Cardiac muscle cell (in vitro differentiated cells and primary cell): ENCODE measurements at regions not wholly inside any gene's neighbourhood (a gene's known extent, or its start where the extent isn't known, plus 50 kb on each side); places are given as distances from the start of the nearest gene placed in this dataset.

Source experiments
- DNase-seq, 2 donors: peaks; one replicate each; pipeline versions ENCODE4 v3.0.0 to v3.0.0-alpha.2; 2010 to 2017; ENCODE audit warnings: low read depth in 1 of 2, low spot score in 1 of 2
- H3K27ac ChIP-seq: fragments of 200-600 bp; sonication (generic); 2 replicates; pipeline ENCODE4 v1.5.1; 2016
- H3K27me3 ChIP-seq: fragments of 200-600 bp; sonication (generic); 2 replicates; pipeline ENCODE4 v1.6.0; 2016; ENCODE audit warnings: control low read depth
- H3K36me3 ChIP-seq: fragments of 200-600 bp; sonication (generic); 2 replicates; pipeline ENCODE4 v1.5.1; 2016; ENCODE audit warnings: control low read depth
- H3K4me1 ChIP-seq: fragments of 200-600 bp; sonication (generic); 2 replicates; pipeline ENCODE4 v1.8.1; 2017; ENCODE audit warnings: low read depth, mild to moderate bottlenecking, mixed run types
- H3K4me3 ChIP-seq: fragments of 200-600 bp; sonication (generic); 2 replicates; pipeline ENCODE4 v1.5.1; 2016; ENCODE audit warnings: mild to moderate bottlenecking
- H3K9me3 ChIP-seq: fragments of 200-600 bp; sonication (generic); 2 replicates; pipeline ENCODE4 v1.5.1; 2017; ENCODE audit warnings: low read depth, mild to moderate bottlenecking, control low read depth
- TF ChIP-seq, protein P1 (sequence below): IDR thresholded peaks from 2 replicates; pipeline ENCODE4 v1.5.1; 2012; ENCODE audit warnings: low read depth, mild to moderate bottlenecking, low read length

DNA sequence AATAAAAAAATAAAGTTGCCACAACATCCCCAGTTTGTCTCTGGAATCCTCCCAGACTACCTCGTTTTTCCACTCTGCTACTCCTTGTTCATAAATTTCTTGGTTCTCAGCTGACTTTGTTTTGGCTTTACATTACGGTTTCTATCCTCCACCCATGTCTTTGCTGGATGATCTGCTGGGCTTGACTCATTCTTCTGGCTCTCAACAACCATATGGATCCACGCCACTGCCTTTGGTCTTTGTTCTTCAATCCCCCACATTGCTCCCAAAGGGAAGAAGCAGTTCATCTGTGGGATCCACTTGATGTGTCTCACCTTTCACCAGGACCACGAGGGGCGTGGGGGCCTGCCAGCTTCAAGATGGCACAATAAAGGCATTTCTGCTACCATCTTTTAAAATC lies 67.1 kb upstream of the NBL1 start:
- H3K4me3 ChIP-seq: no peak overlapping the region
- TF ChIP-seq, protein P1, sequence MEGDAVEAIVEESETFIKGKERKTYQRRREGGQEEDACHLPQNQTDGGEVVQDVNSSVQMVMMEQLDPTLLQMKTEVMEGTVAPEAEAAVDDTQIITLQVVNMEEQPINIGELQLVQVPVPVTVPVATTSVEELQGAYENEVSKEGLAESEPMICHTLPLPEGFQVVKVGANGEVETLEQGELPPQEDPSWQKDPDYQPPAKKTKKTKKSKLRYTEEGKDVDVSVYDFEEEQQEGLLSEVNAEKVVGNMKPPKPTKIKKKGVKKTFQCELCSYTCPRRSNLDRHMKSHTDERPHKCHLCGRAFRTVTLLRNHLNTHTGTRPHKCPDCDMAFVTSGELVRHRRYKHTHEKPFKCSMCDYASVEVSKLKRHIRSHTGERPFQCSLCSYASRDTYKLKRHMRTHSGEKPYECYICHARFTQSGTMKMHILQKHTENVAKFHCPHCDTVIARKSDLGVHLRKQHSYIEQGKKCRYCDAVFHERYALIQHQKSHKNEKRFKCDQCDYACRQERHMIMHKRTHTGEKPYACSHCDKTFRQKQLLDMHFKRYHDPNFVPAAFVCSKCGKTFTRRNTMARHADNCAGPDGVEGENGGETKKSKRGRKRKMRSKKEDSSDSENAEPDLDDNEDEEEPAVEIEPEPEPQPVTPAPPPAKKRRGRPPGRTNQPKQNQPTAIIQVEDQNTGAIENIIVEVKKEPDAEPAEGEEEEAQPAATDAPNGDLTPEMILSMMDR: no peak
- peak in 1 of 2 donors; percentile 56 for DNase-seq
- no peaks in the 10 kb centered on the region for H3K4me1 ChIP-seq
- no peaks in the 10 kb centered on the region for H3K36me3 ChIP-seq
- H3K27me3 ChIP-seq: no peaks in the 10 kb centered on the region
- H3K27ac ChIP-seq: no peak overlapping the region
- no peaks in the 10 kb centered on the region for H3K9me3 ChIP-seq

DNA sequence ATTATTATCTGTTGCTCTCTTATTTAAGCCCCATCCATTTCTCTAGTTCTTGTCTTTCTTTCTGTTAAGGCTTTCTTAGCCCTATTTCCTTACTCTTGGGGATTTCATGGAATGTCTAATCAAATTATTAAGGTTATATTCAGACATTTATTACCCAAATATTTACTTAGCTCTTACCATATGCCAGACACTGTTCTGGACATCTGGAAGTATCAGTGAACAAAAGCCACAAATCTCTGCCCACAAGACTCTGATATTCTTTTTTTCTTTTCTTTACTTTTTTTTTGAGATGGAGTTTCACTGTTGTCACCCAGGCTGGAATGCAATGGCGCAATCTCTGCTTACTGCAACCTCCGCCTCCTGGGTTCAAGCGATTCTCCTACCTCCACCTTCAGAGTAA lies 74.3 kb upstream of the NBL1 start:
- Histone ChIP-seq H3K4me3 (no peak overlapping the region), H3K36me3 (no peaks in the 10 kb centered on the region), H3K9me3 (no peaks in the 10 kb centered on the region), H3K27ac (no peak overlapping the region), H3K4me1 (no peaks in the 10 kb centered on the region), H3K27me3 (no peaks in the 10 kb centered on the region)
- DNase-seq: peak in 1 of 2 donors; percentile 18
- TF ChIP-seq, protein P1: no peak

DNA sequence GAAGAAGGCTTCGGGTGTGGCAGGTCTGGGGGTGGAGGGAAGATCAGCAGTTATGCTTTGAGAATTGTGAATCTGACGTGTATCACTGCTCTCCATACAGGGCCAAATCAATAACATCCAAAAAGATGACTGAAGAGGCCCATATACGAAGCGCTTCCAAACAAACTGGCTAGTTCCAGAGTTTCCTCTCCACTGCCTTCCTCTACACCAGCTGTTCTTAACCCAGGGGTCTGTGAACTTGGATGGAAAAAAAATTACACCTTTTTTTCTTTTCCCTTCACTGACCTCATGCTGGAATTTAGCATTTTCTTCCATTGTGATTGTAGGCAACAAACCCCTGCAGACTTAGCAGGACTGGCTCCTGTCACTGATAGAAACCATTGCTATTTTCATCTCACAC lies 77.1 kb upstream of the NBL1 start:
- H3K27ac ChIP-seq: no peak overlapping the region

DNA sequence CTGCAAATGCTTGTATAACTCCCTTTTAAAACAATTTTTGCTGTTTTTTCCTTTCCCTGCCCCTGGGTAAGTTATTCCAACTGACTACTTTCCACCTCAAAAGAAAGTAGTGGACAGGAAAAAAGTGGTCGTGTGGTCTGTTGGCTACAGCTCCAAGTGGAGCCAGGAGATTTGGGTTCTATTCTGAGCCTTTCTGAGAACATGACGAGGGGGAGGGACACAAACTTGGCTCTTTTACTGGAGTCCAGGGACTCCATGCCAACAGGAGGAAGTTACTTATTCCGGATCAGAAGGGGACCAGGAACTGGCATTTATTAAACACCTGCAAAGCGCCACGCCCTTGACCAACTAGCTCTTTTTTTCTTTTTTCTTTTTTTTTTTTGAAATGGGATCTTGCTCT lies 79.0 kb upstream of the CAPZB start:
- Histone ChIP-seq H3K27me3 (no peaks in the 10 kb centered on the region), H3K4me3 (no peak overlapping the region), H3K9me3 (no peaks in the 10 kb centered on the region), H3K27ac (no peak overlapping the region), H3K36me3 (no peaks in the 10 kb centered on the region), H3K4me1 (no peaks in the 10 kb centered on the region)
- TF ChIP-seq, protein P1: no peak
- no peak for DNase-seq

More for the DNA sequence above, 77.1 kb upstream of the NBL1 start:
- H3K9me3 ChIP-seq: no peaks in the 10 kb centered on the region
- TF ChIP-seq, protein P1: no peak
- H3K4me3 ChIP-seq: no peak overlapping the region
- H3K27me3 ChIP-seq: no peaks in the 10 kb centered on the region
- H3K4me1 ChIP-seq: no peaks in the 10 kb centered on the region
- H3K36me3 ChIP-seq: no peaks in the 10 kb centered on the region
- DNase-seq: no peak

DNA sequence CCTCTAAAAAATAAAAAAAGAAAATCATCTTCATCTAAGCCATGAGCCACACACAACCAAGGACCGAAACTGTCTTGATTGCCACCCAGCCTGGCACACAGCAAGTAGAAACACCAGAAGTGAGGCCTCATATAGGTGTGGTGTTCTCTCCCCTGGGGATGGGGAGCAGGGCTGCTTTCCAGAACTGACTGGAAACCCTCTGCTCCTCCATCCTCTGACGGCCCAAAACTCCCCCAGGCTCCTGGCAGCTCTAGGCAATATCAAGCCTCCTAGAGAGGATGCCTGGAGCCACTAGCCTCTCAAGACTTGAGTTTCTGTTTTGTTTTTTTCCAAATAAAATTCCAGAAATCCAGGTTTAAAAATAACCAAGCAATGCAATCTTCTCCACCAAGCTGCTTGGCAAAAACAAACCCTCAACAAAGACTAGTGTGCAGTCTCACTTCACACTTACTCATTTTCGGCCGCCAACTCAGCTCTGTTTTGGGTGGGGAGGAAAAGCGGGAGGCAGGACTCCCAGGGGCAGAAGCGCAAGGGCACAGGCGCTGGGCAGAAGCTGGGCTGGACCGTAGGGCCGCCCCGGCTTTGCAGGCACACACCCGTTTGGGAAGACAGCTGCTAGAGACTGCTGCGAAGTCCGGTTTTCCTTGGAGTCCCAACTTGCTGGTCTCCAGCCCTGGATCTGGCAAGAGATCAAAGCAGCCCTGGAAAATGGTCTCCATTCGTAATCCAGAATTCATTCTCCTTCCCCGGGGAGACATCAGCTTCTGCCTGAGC lies 78.2 kb upstream of the CAPZB start:
- DNase-seq: peak in 1 of 2 donors; percentile 69

More for the DNA sequence above, 78.2 kb upstream of the CAPZB start:
- Histone ChIP-seq H3K36me3 (no peaks in the 10 kb centered on the region), H3K4me1 (no peaks in the 10 kb centered on the region), H3K4me3 (no peak overlapping the region), H3K27me3 (no peaks in the 10 kb centered on the region), H3K9me3 (no peaks in the 10 kb centered on the region), H3K27ac (no peak overlapping the region)
- TF ChIP-seq, protein P1: no peak
